ENCODE measurements at regions not wholly inside any gene's neighbourhood (a gene's known extent, or its start where the extent isn't known, plus 50 kb on each side); places are given as distances from the start of the nearest gene placed in this dataset.

DNA sequence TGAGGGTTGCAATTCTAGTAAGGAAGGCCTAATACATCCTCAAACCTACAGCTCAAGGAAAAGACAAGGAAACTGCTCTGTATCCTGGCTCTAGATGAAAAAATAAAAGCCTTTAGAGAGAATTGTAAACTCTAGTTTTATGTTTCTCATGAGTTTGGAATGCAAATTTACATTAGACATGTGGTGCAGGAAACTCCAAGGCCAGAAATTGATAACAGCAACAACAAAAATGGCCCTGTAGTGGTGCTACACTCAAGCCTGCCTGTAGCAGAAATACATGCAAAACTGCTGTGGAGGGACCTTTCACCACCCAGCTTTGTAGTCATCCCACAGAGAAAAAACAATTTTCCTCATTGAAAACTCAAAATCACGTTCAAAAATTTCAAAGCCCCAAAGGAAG is 546.7 kb upstream of the LRRN3 start:
- TF ChIP-seq, protein P1, sequence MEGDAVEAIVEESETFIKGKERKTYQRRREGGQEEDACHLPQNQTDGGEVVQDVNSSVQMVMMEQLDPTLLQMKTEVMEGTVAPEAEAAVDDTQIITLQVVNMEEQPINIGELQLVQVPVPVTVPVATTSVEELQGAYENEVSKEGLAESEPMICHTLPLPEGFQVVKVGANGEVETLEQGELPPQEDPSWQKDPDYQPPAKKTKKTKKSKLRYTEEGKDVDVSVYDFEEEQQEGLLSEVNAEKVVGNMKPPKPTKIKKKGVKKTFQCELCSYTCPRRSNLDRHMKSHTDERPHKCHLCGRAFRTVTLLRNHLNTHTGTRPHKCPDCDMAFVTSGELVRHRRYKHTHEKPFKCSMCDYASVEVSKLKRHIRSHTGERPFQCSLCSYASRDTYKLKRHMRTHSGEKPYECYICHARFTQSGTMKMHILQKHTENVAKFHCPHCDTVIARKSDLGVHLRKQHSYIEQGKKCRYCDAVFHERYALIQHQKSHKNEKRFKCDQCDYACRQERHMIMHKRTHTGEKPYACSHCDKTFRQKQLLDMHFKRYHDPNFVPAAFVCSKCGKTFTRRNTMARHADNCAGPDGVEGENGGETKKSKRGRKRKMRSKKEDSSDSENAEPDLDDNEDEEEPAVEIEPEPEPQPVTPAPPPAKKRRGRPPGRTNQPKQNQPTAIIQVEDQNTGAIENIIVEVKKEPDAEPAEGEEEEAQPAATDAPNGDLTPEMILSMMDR (IDR thresholded peaks at IDR 0.05 in 4 of 5, conservative IDR thresholded peaks at IDR 0.05 in 1 of 5): no peak
- TF ChIP-seq POLR2A (IDR thresholded peaks at IDR 0.05): no peak
